GM12878 (cell line): ENCODE measurements at regions not wholly inside any gene's neighbourhood (a gene's known extent, or its start where the extent isn't known, plus 50 kb on each side); places are given as distances from the start of the nearest gene placed in this dataset.

Experiments
- ATAC-seq: fragments of 200-7000 bp; cut with Tn5 transposase; 3 replicates; pipeline ENCODE4 v1.9.1; 2020; ENCODE audit warnings: mild to moderate bottlenecking, moderate library complexity
- BruUV-seq: library from RNA; stranded (reverse); fragments of 400-500 nt; replicated peaks from 2 replicates; lab custom pipeline; 2021; lab: Mats Ljungman, UMichigan
- CTCF ChIA-PET: fragments of 300-600 bp; sonication (Branson Sonifier 250); formaldehyde crosslinking; extraction: SDS; loops from one replicate; lab custom pipeline; 2021; ENCODE audit warnings: inconsistent platforms; lab: Yijun Ruan, JAX
- POLR2A ChIA-PET: fragments of 350-600 bp; formaldehyde crosslinking; extraction: SDS; loops from one replicate; lab custom pipeline; 2021; ENCODE audit warnings: inconsistent platforms; lab: Charles Lee
- RAD21 ChIA-PET: fragments of 300-600 bp; sonication (Branson Sonifier 250); formaldehyde crosslinking; loops from one replicate; lab custom pipeline; 2023; ENCODE audit warnings: antibody characterized with exemption; ENCODE audit not compliant: unreplicated experiment; lab: Charles Lee
- SMC1A ChIA-PET: fragments of 300-600 bp; sonication (Branson Sonifier 250); formaldehyde crosslinking; loops from one replicate; lab custom pipeline; 2023; ENCODE audit not compliant: unreplicated experiment, uncharacterized antibody; lab: Charles Lee
- DNase-seq: peaks from one replicate; pipeline ENCODE4 v3.0.0-alpha.2; 2011; ENCODE audit warnings: low read depth, low spot score
- FAIRE-seq: peaks from 3 replicates; lab custom pipeline; 2011; peaks lifted over from hg19 to GRCh38; lab: Jason Lieb, UNC
- H2AFZ ChIP-seq: 2 replicates; pipeline ENCODE4 v1.6.0; 2011; ENCODE audit warnings: low read depth, low read length, control low read depth; ENCODE audit not compliant: control insufficient read depth
- H3K27ac ChIP-seq: 2 replicates; pipeline ENCODE4 v1.5.1; 2011; ENCODE audit warnings: control low read depth; ENCODE audit not compliant: control insufficient read depth, insufficient read depth
- H3K27me3 ChIP-seq, 2 experiments: replicated peaks in 1 of 2; 2 replicates each; pipeline versions ENCODE4 v1.6.0 to v1.6.1; 2011; ENCODE audit warnings: low read length in 1 of 2; ENCODE audit not compliant: control insufficient read depth in 2 of 2, insufficient read depth in 2 of 2
- H3K36me3 ChIP-seq, 2 experiments: 2 replicates each; pipeline ENCODE4 v1.5.1; 2011; ENCODE audit warnings: low read length in 1 of 2; ENCODE audit not compliant: control insufficient read depth in 2 of 2, insufficient read depth in 2 of 2
- H3K4me1 ChIP-seq: 2 replicates; pipeline ENCODE4 v1.6.1; 2011; ENCODE audit warnings: mild to moderate bottlenecking, low read length, moderate library complexity, mixed read lengths; ENCODE audit not compliant: control insufficient read depth, insufficient read depth
- H3K4me2 ChIP-seq: 2 replicates; pipeline ENCODE4 v1.6.0; 2011; ENCODE audit warnings: control low read depth; ENCODE audit not compliant: control insufficient read depth, insufficient read depth
- H3K4me3 ChIP-seq: fragments of 200-600 bp; sonication (generic); 2 replicates; pipeline ENCODE4 v1.5.1; 2016
- H3K79me2 ChIP-seq: 2 replicates; pipeline ENCODE4 v1.6.0; 2011; ENCODE audit warnings: low read length; ENCODE audit not compliant: control insufficient read depth, insufficient read depth
- H3K9ac ChIP-seq: 2 replicates; pipeline ENCODE4 v1.8.0; 2011; ENCODE audit warnings: low read length, control low read depth, mixed read lengths; ENCODE audit not compliant: control insufficient read depth, insufficient read depth
- H3K9me3 ChIP-seq: replicated peaks from 3 replicates; pipeline ENCODE4 v1.5.1; 2011; ENCODE audit warnings: mild to moderate bottlenecking, low read length; ENCODE audit not compliant: control insufficient read depth, insufficient read depth
- H4K20me1 ChIP-seq: 2 replicates; pipeline ENCODE4 v1.6.0; 2011; ENCODE audit not compliant: control insufficient read depth, insufficient read depth
- CEBPB ChIP-seq, 2 experiments: fragments of 150-350 bp in 1 of 2; IDR thresholded peaks; 2 replicates each; pipeline ENCODE4 v1.6.1; 2012 to 2014; ENCODE audit warnings: low read depth in 2 of 2, low read length in 2 of 2, borderline replicate concordance in 1 of 2, inconsistent platforms in 1 of 2
- CHD4 ChIP-seq: fragments of 200-600 bp; sonication (generic); IDR thresholded peaks from 2 replicates; pipeline ENCODE4 v1.6.1; 2016; ENCODE audit warnings: mild to moderate bottlenecking
- CREM ChIP-seq: IDR thresholded peaks from 2 replicates; pipeline ENCODE4 v1.6.1; 2014; ENCODE audit warnings: antibody characterized with exemption, low read depth
- DPF2 ChIP-seq: fragments of 450-650 bp; IDR thresholded peaks from 2 replicates; pipeline ENCODE4 v1.6.1; 2017; ENCODE audit warnings: mild to moderate bottlenecking
- ELK1 ChIP-seq: IDR thresholded peaks from 2 replicates; pipeline ENCODE4 v1.6.1; 2012; ENCODE audit warnings: low read depth, low read length, improper control_type of control experiment
- JUND ChIP-seq: IDR thresholded peaks from 2 replicates; pipeline ENCODE4 v1.6.1; 2012; ENCODE audit warnings: low read depth, mild to moderate bottlenecking, low read length, improper control_type of control experiment, moderate library complexity
- KAT2A ChIP-seq: conservative IDR thresholded peaks from 2 replicates; pipeline ENCODE4 v1.6.1; 2011; ENCODE audit warnings: low read depth, low read length; ENCODE audit not compliant: control insufficient read depth
- MTA2 ChIP-seq: fragments of 450-650 bp; IDR thresholded peaks from 2 replicates; pipeline ENCODE4 v1.6.1; 2016; ENCODE audit warnings: low read depth, mild to moderate bottlenecking, moderate library complexity
- NFYA ChIP-seq: IDR thresholded peaks from 2 replicates; pipeline ENCODE4 v1.6.1; 2011; ENCODE audit warnings: low read depth, mild to moderate bottlenecking, low read length, improper control_type of control experiment, borderline replicate concordance
- NR2C1 ChIP-seq: fragments of 450-650 bp; IDR thresholded peaks from 2 replicates; pipeline ENCODE4 v1.6.1; 2017; ENCODE audit warnings: antibody characterized with exemption, mild to moderate bottlenecking, moderate library complexity
- STAT3 ChIP-seq: IDR thresholded peaks from 2 replicates; pipeline ENCODE4 v1.6.1; 2011; ENCODE audit warnings: low read depth, low read length, improper control_type of control experiment
- TCF3 ChIP-seq: IDR thresholded peaks from 2 replicates; pipeline ENCODE4 v1.6.1; 2012; ENCODE audit warnings: low read depth, mild to moderate bottlenecking, low read length, borderline replicate concordance; ENCODE audit not compliant: insufficient read depth
- ZNF24 ChIP-seq: fragments of 450-650 bp; IDR thresholded peaks from 2 replicates; pipeline ENCODE4 v1.6.1; 2017; ENCODE audit warnings: antibody characterized with exemption, mild to moderate bottlenecking
- WGBS: methylation state at CpG from one replicate; pipeline ENCODE4 v1.1.6; 2016; ENCODE audit warnings: low lambda C conversion rate; ENCODE audit not compliant: insufficient replicate concordance, insufficient coverage; ENCODE audit errors: missing lambda C conversion rate; 5-methylcytosine and 5-hydroxymethylcytosine counted together
- in situ Hi-C: fragments of 300-500 bp; cut with MboI; formaldehyde crosslinking; loops from 9 replicates; pipeline ENCODE4 v1.14.3; 2018; ENCODE audit warnings: mixed read lengths
- intact Hi-C: fragments of 100-400 bp; cut with micrococcal nuclease; formaldehyde crosslinking; loops from one replicate; pipeline ENCODE4 v1.14.2; 2022; ENCODE audit not compliant: unreplicated experiment

GRCh38 chr1:95558791-95559190, 324.8 kb downstream of the RWDD3 start:
- RAD21 ChIA-PET = no interaction called here

GRCh38 chr1:95561346-95561745, 327.3 kb downstream of the RWDD3 start:
- H2AFZ ChIP-seq = no peak overlapping the region
- H3K4me3 ChIP-seq = no peak overlapping the region
- in situ Hi-C loops (no loop called here), intact Hi-C loops (no loop called here)
- no peaks in the 10 kb centered on the region for H4K20me1 ChIP-seq
- no peak overlapping the region for H3K9ac ChIP-seq
- H3K4me2 ChIP-seq = no peak overlapping the region
- no peaks in the 10 kb centered on the region for H3K79me2 ChIP-seq
- POLR2A ChIA-PET = no interaction called here
- no peaks in the 10 kb centered on the region for H3K9me3 ChIP-seq
- CTCF ChIA-PET = no interaction called here
- SMC1A ChIA-PET = interaction anchor here (1.6 kb wide), 1 partner anchor 13 kb away, joined by 3 read pairs; no protein-coding TSS in a partner anchor
- ATAC-seq = no peak
- no peaks in the 10 kb centered on the region for H3K4me1 ChIP-seq
- TF ChIP-seq DPF2 (no peak), MTA2 (no peak)
- no peak for DNase-seq
- no peaks in the 10 kb centered on the region for H3K36me3 ChIP-seq
- no peaks in the 10 kb centered on the region for H3K27me3 ChIP-seq
- BruUV-seq = no TSS peak
- RAD21 ChIA-PET = no interaction called here
- no peak overlapping the region for H3K27ac ChIP-seq
- no peak for FAIRE-seq

More at GRCh38 chr1:95558791-95559190, 324.8 kb downstream of the RWDD3 start:
- SMC1A ChIA-PET = no interaction called here
- TF ChIP-seq STAT3 = no peak
- no peak for TF ChIP-seq ZNF24
- no peak for TF ChIP-seq JUND
- no peak for TF ChIP-seq NFYA
- TF ChIP-seq ELK1 = no peak
- no peak for TF ChIP-seq CREM
- TF ChIP-seq CHD4 = no peak
- no peak for TF ChIP-seq TCF3
- no peak for TF ChIP-seq CEBPB (IDR thresholded peaks at IDR 0.05; ENCODE audit: borderline replicate concordance in 1 of 2, low read depth in 2 of 2, low read length in 2 of 2)
- TF ChIP-seq KAT2A = no peak
- TF ChIP-seq NR2C1 = no peak
- Histone ChIP-seq H3K4me3 (no peak overlapping the region), H2AFZ (no peak overlapping the region), H3K9ac (no peak overlapping the region), H3K79me2 (no peaks in the 10 kb centered on the region), H4K20me1 (no peaks in the 10 kb centered on the region), H3K9me3 (no peaks in the 10 kb centered on the region), H3K27me3 (no peaks in the 10 kb centered on the region), H3K36me3 (no peaks in the 10 kb centered on the region), H3K27ac (no peak overlapping the region), H3K4me2 (no peak overlapping the region), H3K4me1 (no peaks in the 10 kb centered on the region)
- ATAC-seq (no peak), DNase-seq (no peak), FAIRE-seq (no peak)
- intact Hi-C loops = no loop called here
- BruUV-seq = no TSS peak
- POLR2A ChIA-PET = no interaction called here
- WGBS = 40% methylated on average over 1 of the region's 1 CpG
- in situ Hi-C loops = no loop called here
- CTCF ChIA-PET = no interaction called here
